Peyer's patch (tissue), 4 donors: ENCODE measurements at regions not wholly inside any gene's neighbourhood (a gene's known extent, or its start where the extent isn't known, plus 50 kb on each side); places are given as distances from the start of the nearest gene placed in this dataset.

Source experiments
- POLR2A ChIP-seq, 2 donors: fragments of 450-650 bp; IDR thresholded peaks; one replicate each; pipeline ENCODE4 v1.5.1; 2017; ENCODE audit warnings: antibody characterized with exemption in 2 of 2, mild to moderate bottlenecking in 2 of 2, moderate library complexity in 2 of 2
- TF ChIP-seq, protein P1 (sequence below), 6 experiments: fragments of 450-650 bp in 4 of 6; fragments of 200-600 bp in 2 of 6; sonication (generic) in 1 of 6; IDR thresholded peaks; one replicate each; pipeline ENCODE4 v1.5.1; 2017 to 2019; ENCODE audit warnings: antibody characterized with exemption in 6 of 6, mild to moderate bottlenecking in 3 of 6, moderate library complexity in 1 of 6

DNA sequence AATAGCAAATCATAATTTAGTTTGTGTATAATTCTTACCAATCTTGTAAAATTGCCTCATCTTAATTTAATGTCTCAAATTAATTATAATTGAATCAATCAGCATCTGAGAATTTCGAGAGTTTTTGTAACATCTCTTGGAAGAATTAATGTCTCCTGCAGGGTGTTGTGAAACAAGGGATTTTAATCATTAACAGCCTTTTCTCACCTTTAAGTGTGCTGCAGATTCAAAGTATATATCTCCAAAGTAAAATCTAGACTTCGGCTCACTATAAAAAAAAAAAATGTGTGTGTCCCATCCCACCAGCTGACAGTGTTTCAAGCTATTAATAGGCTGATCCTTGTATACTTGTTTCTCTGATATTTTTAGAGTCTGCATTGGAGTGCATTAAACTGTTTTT, 603.1 kb downstream of the ETNK1 start:
- TF ChIP-seq POLR2A (IDR thresholded peaks at IDR 0.05) = no peak
- TF ChIP-seq, protein P1, sequence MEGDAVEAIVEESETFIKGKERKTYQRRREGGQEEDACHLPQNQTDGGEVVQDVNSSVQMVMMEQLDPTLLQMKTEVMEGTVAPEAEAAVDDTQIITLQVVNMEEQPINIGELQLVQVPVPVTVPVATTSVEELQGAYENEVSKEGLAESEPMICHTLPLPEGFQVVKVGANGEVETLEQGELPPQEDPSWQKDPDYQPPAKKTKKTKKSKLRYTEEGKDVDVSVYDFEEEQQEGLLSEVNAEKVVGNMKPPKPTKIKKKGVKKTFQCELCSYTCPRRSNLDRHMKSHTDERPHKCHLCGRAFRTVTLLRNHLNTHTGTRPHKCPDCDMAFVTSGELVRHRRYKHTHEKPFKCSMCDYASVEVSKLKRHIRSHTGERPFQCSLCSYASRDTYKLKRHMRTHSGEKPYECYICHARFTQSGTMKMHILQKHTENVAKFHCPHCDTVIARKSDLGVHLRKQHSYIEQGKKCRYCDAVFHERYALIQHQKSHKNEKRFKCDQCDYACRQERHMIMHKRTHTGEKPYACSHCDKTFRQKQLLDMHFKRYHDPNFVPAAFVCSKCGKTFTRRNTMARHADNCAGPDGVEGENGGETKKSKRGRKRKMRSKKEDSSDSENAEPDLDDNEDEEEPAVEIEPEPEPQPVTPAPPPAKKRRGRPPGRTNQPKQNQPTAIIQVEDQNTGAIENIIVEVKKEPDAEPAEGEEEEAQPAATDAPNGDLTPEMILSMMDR (IDR thresholded peaks at IDR 0.05) = no peak
